Fibroblast of lung (primary cell): ENCODE measurements at regions not wholly inside any gene's neighbourhood (a gene's known extent, or its start where the extent isn't known, plus 50 kb on each side); places are given as distances from the start of the nearest gene placed in this dataset.

Experiments used
- DNase-seq, 2 donors: peaks; one replicate each; pipeline versions ENCODE4 v3.0.0 to v3.0.0-alpha.2; 2010; ENCODE audit warnings: low read depth in 2 of 2
- H2AFZ ChIP-seq: 2 replicates; pipeline ENCODE4 v1.5.1; 2012; ENCODE audit warnings: low read length, control low read depth, inconsistent platforms
- H3K27ac ChIP-seq: 2 replicates; pipeline ENCODE4 v1.5.1; 2011; ENCODE audit warnings: low read length, control low read depth; ENCODE audit not compliant: insufficient read depth
- H3K27me3 ChIP-seq: 2 replicates; pipeline ENCODE4 v1.5.1; 2011; ENCODE audit warnings: mild to moderate bottlenecking, low read length; ENCODE audit not compliant: control insufficient read depth, insufficient read depth
- H3K36me3 ChIP-seq: 2 replicates; pipeline ENCODE4 v1.5.1; 2011; ENCODE audit warnings: low read length; ENCODE audit not compliant: control insufficient read depth, insufficient read depth
- H3K4me1 ChIP-seq: 2 replicates; pipeline ENCODE4 v1.5.1; 2011; ENCODE audit warnings: low read length; ENCODE audit not compliant: control insufficient read depth, insufficient read depth; ENCODE audit errors: extremely low read depth
- H3K4me2 ChIP-seq: 2 replicates; pipeline ENCODE4 v1.5.1; 2011; ENCODE audit warnings: low read length, control low read depth; ENCODE audit not compliant: insufficient read depth; ENCODE audit errors: extremely low read depth
- H3K4me3 ChIP-seq, 4 experiments: fragments of 200-600 bp in 1 of 4; sonication (generic) in 1 of 4; replicated peaks in 1 of 4; 2 replicates each; pipeline ENCODE4 v1.5.1; 2011 to 2016; ENCODE audit warnings: low read length in 4 of 4, low read depth in 3 of 4, mild to moderate bottlenecking in 3 of 4, control low read depth in 2 of 4, inconsistent platforms in 1 of 4, mixed read lengths in 1 of 4; ENCODE audit not compliant: insufficient read depth in 1 of 4; ENCODE audit errors: control extremely low read depth in 1 of 4
- H3K79me2 ChIP-seq: 2 replicates; pipeline ENCODE4 v1.5.1; 2012; ENCODE audit warnings: mild to moderate bottlenecking, low read length, inconsistent platforms; ENCODE audit not compliant: control insufficient read depth, insufficient read depth
- H3K9ac ChIP-seq: 2 replicates; pipeline ENCODE4 v1.5.1; 2011; ENCODE audit warnings: mild to moderate bottlenecking, low read length, control low read depth; ENCODE audit not compliant: insufficient read depth
- H3K9me3 ChIP-seq: 2 replicates; pipeline ENCODE4 v1.5.1; 2012; ENCODE audit warnings: low read depth, low read length; ENCODE audit not compliant: control insufficient read depth, insufficient read depth
- H4K20me1 ChIP-seq: 2 replicates; pipeline ENCODE4 v1.5.1; 2011; ENCODE audit warnings: low read length; ENCODE audit not compliant: control insufficient read depth, insufficient read depth; ENCODE audit errors: extremely low read depth
- CTCF ChIP-seq, 2 donors: IDR thresholded peaks in 1 of 2; conservative IDR thresholded peaks in 1 of 2; 1 replicate in 1 of 2; 2 replicates in 1 of 2; pipeline ENCODE4 v1.5.1; 2011 to 2012; ENCODE audit warnings: low read length in 2 of 2, control low read depth in 1 of 2, inconsistent platforms in 1 of 2, low read depth in 1 of 2, mild to moderate bottlenecking in 1 of 2
- EZH2 ChIP-seq: IDR thresholded peaks from 2 replicates; pipeline ENCODE4 v1.5.1; 2012; ENCODE audit warnings: low read length, control low read depth, mild to moderate bottlenecking; ENCODE audit errors: missing control alignments

- Histone ChIP-seq H4K20me1 (no peaks in the 10 kb centered on the region), H3K27ac (no peak overlapping the region)
- TF ChIP-seq EZH2 (no peak), CTCF (conservative IDR thresholded peaks at IDR 0.05 in 1 of 2, IDR thresholded peaks at IDR 0.05 in 1 of 2; ENCODE audit: low read depth in 1 of 2, low read length in 2 of 2) (no peak)
Observed at GRCh38 chrX:10071451-10072144, 85.2 kb upstream of the CLCN4 start.

DNA sequence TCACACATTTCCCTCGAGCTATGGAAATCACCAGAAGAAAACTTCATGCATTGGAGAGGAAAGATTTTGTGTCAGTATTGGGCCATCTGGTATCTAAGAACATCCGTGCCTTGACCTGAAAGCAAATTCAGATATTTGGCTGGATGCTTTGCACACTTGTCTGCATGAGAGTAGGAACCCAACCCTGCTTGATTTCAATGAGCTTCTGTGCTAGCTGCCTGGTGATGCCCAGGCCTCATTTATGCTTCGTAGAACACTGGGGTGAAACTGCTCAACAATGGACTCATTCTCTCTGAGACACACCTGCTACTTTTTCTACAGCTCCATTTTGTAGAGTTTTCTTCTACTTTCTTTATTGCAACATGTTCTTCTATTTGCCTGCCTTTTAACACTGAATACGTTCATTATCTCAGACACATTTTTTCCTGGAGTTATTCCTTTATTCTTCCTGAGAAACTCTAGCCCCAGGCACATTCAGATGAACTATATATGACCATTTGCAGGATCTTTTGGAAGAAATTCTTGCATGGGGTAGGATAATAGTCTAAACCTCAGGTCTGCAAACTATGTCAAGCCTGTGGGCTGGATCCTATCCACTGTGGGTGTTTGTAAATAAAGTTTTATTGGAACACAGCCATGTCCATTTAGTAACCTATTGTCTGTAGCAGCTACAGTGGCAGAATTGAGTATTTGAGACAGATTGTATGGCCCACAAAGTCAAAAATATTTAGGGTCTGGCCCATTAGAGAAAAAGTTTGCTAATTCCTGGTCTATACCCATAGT is 83.8 kb upstream of the CLCN4 start:
- Histone ChIP-seq H3K36me3 (no peaks in the 10 kb centered on the region), H3K9ac (no peak overlapping the region), H3K4me1 (no peaks in the 10 kb centered on the region), H3K27ac (no peak overlapping the region), H2AFZ (no peak overlapping the region), H3K27me3 (no peaks in the 10 kb centered on the region), H3K4me2 (no peak overlapping the region), H3K9me3 (no peaks in the 10 kb centered on the region), H4K20me1 (no peaks in the 10 kb centered on the region), H3K4me3 (no peak overlapping the region), H3K79me2 (no peaks in the 10 kb centered on the region)
- DNase-seq = no peak
- TF ChIP-seq EZH2 (no peak), CTCF (conservative IDR thresholded peaks at IDR 0.05 in 1 of 2, IDR thresholded peaks at IDR 0.05 in 1 of 2; ENCODE audit: low read depth in 1 of 2, low read length in 2 of 2) (no peak)

More at GRCh38 chrX:10071451-10072144, 85.2 kb upstream of the CLCN4 start:
- no peak overlapping the region for H3K4me2 ChIP-seq
- no peak overlapping the region for H3K4me3 ChIP-seq
- no peaks in the 10 kb centered on the region for H3K9me3 ChIP-seq
- no peaks in the 10 kb centered on the region for H3K79me2 ChIP-seq
- peak in 1 of 2 donors; percentile 22 for DNase-seq
- no peaks in the 10 kb centered on the region for H3K4me1 ChIP-seq
- H3K27me3 ChIP-seq = no peaks in the 10 kb centered on the region
- H2AFZ ChIP-seq = no peak overlapping the region
- no peak overlapping the region for H3K9ac ChIP-seq
- no peaks in the 10 kb centered on the region for H3K36me3 ChIP-seq

GRCh38 chrX:10073671-10074070 is 83.1 kb upstream of the CLCN4 start:
- H3K36me3 ChIP-seq = no peaks in the 10 kb centered on the region
- no peaks in the 10 kb centered on the region for H3K4me1 ChIP-seq
- H3K9me3 ChIP-seq = no peaks in the 10 kb centered on the region
- no peak overlapping the region for H3K4me3 ChIP-seq
- H3K4me2 ChIP-seq = no peak overlapping the region
- H4K20me1 ChIP-seq = no peaks in the 10 kb centered on the region
- no peaks in the 10 kb centered on the region for H3K27me3 ChIP-seq
- H2AFZ ChIP-seq = no peak overlapping the region
- H3K27ac ChIP-seq = no peak overlapping the region
- TF ChIP-seq CTCF (conservative IDR thresholded peaks at IDR 0.05 in 1 of 2, IDR thresholded peaks at IDR 0.05 in 1 of 2; ENCODE audit: low read depth in 1 of 2, low read length in 2 of 2) (no peak), EZH2 (no peak)
- DNase-seq = no peak
- no peak overlapping the region for H3K9ac ChIP-seq
- H3K79me2 ChIP-seq = no peaks in the 10 kb centered on the region
